Natural killer cell (primary cell): ENCODE measurements at regions not wholly inside any gene's neighbourhood (a gene's known extent, or its start where the extent isn't known, plus 50 kb on each side); places are given as distances from the start of the nearest gene placed in this dataset.

ENCODE experiments used
- ATAC-seq, 3 donors: fragments of 150-1000 bp in 2 of 3; fragments of 200-7000 bp in 1 of 3; cut with Tn5 transposase; 1 replicate in 1 of 3; 2 replicates in 2 of 3; pipeline ENCODE4 v1.10.0; 2021; ENCODE audit warnings: mild to moderate bottlenecking in 2 of 3, moderate library complexity in 2 of 3
- DNase-seq, 2 donors: peaks; one replicate each; pipeline versions ENCODE4 v3.0.0 to v3.0.0-alpha.2; 2013 to 2021; ENCODE audit warnings: mixed read lengths in 1 of 2
- H3K27ac ChIP-seq: one replicate; pipeline ENCODE4 v1.5.1; 2013; ENCODE audit warnings: mild to moderate bottlenecking, low read length
- H3K27me3 ChIP-seq: one replicate; pipeline ENCODE4 v1.6.1; 2013; ENCODE audit warnings: low read length; ENCODE audit not compliant: control insufficient read depth, insufficient read depth
- H3K36me3 ChIP-seq: one replicate; pipeline ENCODE4 v1.6.1; 2013; ENCODE audit warnings: low read length; ENCODE audit not compliant: control insufficient read depth, insufficient read depth
- H3K4me1 ChIP-seq: one replicate; pipeline ENCODE4 v1.6.1; 2013; ENCODE audit warnings: low read length; ENCODE audit not compliant: control insufficient read depth, insufficient read depth
- H3K4me3 ChIP-seq: one replicate; pipeline ENCODE4 v1.5.1; 2013; ENCODE audit warnings: low read length
- H3K9me3 ChIP-seq: one replicate; pipeline ENCODE4 v1.6.1; 2013; ENCODE audit warnings: low read length; ENCODE audit not compliant: control insufficient read depth, insufficient read depth
- H3K27ac Mint-ChIP-seq, 2 donors: one replicate each; pipeline ENCODE4 v1.8.0; 2022; ENCODE audit warnings: mild to moderate bottlenecking in 2 of 2, mixed read lengths in 2 of 2, moderate library complexity in 1 of 2
- H3K27me3 Mint-ChIP-seq, 2 donors: one replicate each; pipeline ENCODE4 v1.8.0; 2022; ENCODE audit warnings: low read depth in 2 of 2, mixed read lengths in 2 of 2
- H3K36me3 Mint-ChIP-seq: one replicate; pipeline ENCODE4 v1.8.0; 2022; ENCODE audit warnings: mixed read lengths
- H3K4me1 Mint-ChIP-seq, 2 donors: one replicate each; pipeline ENCODE4 v1.8.0; 2022; ENCODE audit warnings: mixed read lengths in 2 of 2
- H3K4me3 Mint-ChIP-seq: one replicate; pipeline ENCODE4 v1.8.0; 2022; ENCODE audit warnings: mild to moderate bottlenecking, moderate library complexity, mixed read lengths
- H3K9me3 Mint-ChIP-seq, 2 donors: one replicate each; pipeline ENCODE4 v1.8.0; 2022; ENCODE audit warnings: mixed read lengths in 2 of 2
- WGBS: methylation state at CpG from one replicate; pipeline ENCODE4 v1.1.7; 2013; ENCODE audit warnings: missing lambda C conversion rate; ENCODE audit not compliant: insufficient coverage; 5-methylcytosine and 5-hydroxymethylcytosine counted together
- intact Hi-C: fragments of 100-400 bp; cut with micrococcal nuclease; formaldehyde crosslinking; loops from one replicate; pipeline ENCODE4 v1.14.2; 2022
- TF ChIP-seq, protein P1 (sequence below): fragments of 200-600 bp; IDR thresholded peaks from one replicate; pipeline ENCODE4 v1.8.0; 2022; ENCODE audit warnings: antibody characterized with exemption

GRCh38 chr6:84416043-84416657 lies 188.7 kb upstream of the CEP162 start:
- peaks cover 2 to 8% of the 10 kb centered on the region in 2 donors for H3K9me3 Mint-ChIP-seq
- intact Hi-C loops, result no loop called here
- no peaks in the 10 kb centered on the region for H3K4me1 Mint-ChIP-seq
- H3K27ac Mint-ChIP-seq, result no peak overlapping the region
- no peaks in the 10 kb centered on the region for H3K4me1 ChIP-seq
- no peaks in the 10 kb centered on the region for H3K36me3 Mint-ChIP-seq
- no peak for DNase-seq
- TF ChIP-seq, protein P1, sequence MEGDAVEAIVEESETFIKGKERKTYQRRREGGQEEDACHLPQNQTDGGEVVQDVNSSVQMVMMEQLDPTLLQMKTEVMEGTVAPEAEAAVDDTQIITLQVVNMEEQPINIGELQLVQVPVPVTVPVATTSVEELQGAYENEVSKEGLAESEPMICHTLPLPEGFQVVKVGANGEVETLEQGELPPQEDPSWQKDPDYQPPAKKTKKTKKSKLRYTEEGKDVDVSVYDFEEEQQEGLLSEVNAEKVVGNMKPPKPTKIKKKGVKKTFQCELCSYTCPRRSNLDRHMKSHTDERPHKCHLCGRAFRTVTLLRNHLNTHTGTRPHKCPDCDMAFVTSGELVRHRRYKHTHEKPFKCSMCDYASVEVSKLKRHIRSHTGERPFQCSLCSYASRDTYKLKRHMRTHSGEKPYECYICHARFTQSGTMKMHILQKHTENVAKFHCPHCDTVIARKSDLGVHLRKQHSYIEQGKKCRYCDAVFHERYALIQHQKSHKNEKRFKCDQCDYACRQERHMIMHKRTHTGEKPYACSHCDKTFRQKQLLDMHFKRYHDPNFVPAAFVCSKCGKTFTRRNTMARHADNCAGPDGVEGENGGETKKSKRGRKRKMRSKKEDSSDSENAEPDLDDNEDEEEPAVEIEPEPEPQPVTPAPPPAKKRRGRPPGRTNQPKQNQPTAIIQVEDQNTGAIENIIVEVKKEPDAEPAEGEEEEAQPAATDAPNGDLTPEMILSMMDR, result no peak
- WGBS, result 87% methylated on average over 2 of the region's 2 CpGs
- H3K9me3 ChIP-seq, result no peaks in the 10 kb centered on the region
- no peaks in the 10 kb centered on the region for H3K27me3 ChIP-seq
- no peaks in the 10 kb centered on the region for H3K27me3 Mint-ChIP-seq
- H3K4me3 Mint-ChIP-seq, result no peak overlapping the region
- no peaks in the 10 kb centered on the region for H3K36me3 ChIP-seq
- H3K4me3 ChIP-seq, result no peak overlapping the region
- ATAC-seq, result no peak
- H3K27ac ChIP-seq, result no peak overlapping the region

DNA sequence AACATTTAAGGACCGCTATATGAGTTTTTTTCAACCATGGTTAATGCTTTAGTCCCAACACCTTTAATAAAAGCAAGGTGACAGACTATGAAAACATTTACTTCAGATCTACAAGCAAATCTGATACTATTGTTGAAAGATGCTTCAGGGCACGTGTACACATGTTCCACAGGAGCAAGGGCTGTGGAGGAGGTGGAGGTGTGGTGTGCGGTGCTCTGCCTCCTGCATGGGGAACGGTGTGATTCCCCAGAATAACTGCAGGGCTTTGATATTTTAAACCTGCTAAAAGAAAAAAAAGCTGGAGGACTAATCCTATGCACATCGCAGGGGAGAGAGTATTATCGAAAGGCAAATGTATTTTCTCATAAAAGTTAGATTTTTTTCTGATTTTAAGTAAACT lies 188.1 kb upstream of the CEP162 start:
- Mint-ChIP-seq H3K9me3 (peaks cover 2 to 8% of the 10 kb centered on the region in 2 donors), H3K27me3 (no peaks in the 10 kb centered on the region), H3K4me1 (no peaks in the 10 kb centered on the region), H3K36me3 (no peaks in the 10 kb centered on the region), H3K4me3 (no peak overlapping the region), H3K27ac (no peak overlapping the region)
- TF ChIP-seq, protein P1, result no peak
- Histone ChIP-seq H3K36me3 (no peaks in the 10 kb centered on the region), H3K27me3 (no peaks in the 10 kb centered on the region), H3K4me1 (no peaks in the 10 kb centered on the region), H3K27ac (no peak overlapping the region), H3K4me3 (no peak overlapping the region), H3K9me3 (no peaks in the 10 kb centered on the region)
- 76% methylated on average over 4 of the region's 6 CpGs for WGBS
- no peak for ATAC-seq
- intact Hi-C loops, result no loop called here
- DNase-seq, result no peak

DNA sequence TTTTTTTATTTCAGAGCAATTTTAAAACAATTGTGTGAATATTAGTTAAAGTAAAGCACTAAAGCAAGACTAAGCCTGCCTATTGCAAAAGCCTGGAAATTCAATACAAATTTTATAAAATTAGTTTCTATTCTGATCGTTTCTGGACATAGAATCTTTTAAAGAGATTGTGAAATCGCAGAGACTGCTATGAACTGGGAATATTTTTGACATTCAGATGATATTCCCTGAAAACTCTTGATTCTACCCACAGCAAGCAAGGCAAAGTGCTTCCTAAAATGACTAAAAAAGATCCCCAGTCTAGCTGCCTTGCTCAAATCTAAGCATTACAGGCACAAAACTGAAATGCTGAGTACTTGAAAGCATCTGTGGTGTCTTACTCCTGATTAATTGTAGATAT lies 187.6 kb upstream of the CEP162 start:
- Mint-ChIP-seq H3K4me1 (no peaks in the 10 kb centered on the region), H3K4me3 (no peak overlapping the region), H3K27me3 (no peaks in the 10 kb centered on the region), H3K9me3 (peaks cover 2 to 8% of the 10 kb centered on the region in 2 donors), H3K36me3 (no peaks in the 10 kb centered on the region), H3K27ac (no peak overlapping the region)
- Histone ChIP-seq H3K27me3 (no peaks in the 10 kb centered on the region), H3K4me3 (no peak overlapping the region), H3K27ac (no peak overlapping the region), H3K9me3 (no peaks in the 10 kb centered on the region), H3K4me1 (no peaks in the 10 kb centered on the region), H3K36me3 (no peaks in the 10 kb centered on the region)
- intact Hi-C loops, result no loop called here
- TF ChIP-seq, protein P1, result no peak
- 92% methylated on average over 2 of the region's 2 CpGs for WGBS
- DNase-seq (no peak), ATAC-seq (no peak)

GRCh38 chr6:84414531-84414930 lies 187.1 kb upstream of the CEP162 start:
- H3K9me3 Mint-ChIP-seq, result peaks cover 2 to 8% of the 10 kb centered on the region in 2 donors
- H3K4me3 Mint-ChIP-seq, result no peak overlapping the region
- H3K4me1 Mint-ChIP-seq, result no peaks in the 10 kb centered on the region
- no peak overlapping the region for H3K27ac Mint-ChIP-seq
- 84% methylated on average over 6 of the region's 6 CpGs for WGBS
- Histone ChIP-seq H3K27me3 (no peaks in the 10 kb centered on the region), H3K36me3 (no peaks in the 10 kb centered on the region), H3K4me3 (no peak overlapping the region), H3K4me1 (no peaks in the 10 kb centered on the region), H3K9me3 (no peaks in the 10 kb centered on the region), H3K27ac (no peak overlapping the region)
- no peaks in the 10 kb centered on the region for H3K27me3 Mint-ChIP-seq
- H3K36me3 Mint-ChIP-seq, result no peaks in the 10 kb centered on the region
- TF ChIP-seq, protein P1, result no peak
- DNase-seq (no peak), ATAC-seq (no peak)
- intact Hi-C loops, result no loop called here
